H9 (cell line): ENCODE measurements at regions not wholly inside any gene's neighbourhood (a gene's known extent, or its start where the extent isn't known, plus 50 kb on each side); places are given as distances from the start of the nearest gene placed in this dataset.

Experiments used
- DNase-seq: peaks from one replicate; pipeline ENCODE4 v3.0.0-alpha.2; 2017
- H2AFZ ChIP-seq: one replicate; pipeline ENCODE4 v1.6.1; 2013; ENCODE audit warnings: mild to moderate bottlenecking, low read length, control low read depth, moderate library complexity
- H2AK5ac ChIP-seq: 2 replicates; pipeline ENCODE4 v1.6.1; 2013; ENCODE audit warnings: low read length, control low read depth, mixed read lengths; ENCODE audit not compliant: insufficient read length
- H2BK120ac ChIP-seq: one replicate; pipeline ENCODE4 v1.6.1; 2013; ENCODE audit warnings: low read depth, mild to moderate bottlenecking, low read length, control low read depth, inconsistent platforms; ENCODE audit not compliant: poor library complexity, severe bottlenecking
- H2BK12ac ChIP-seq: 2 replicates; pipeline ENCODE4 v1.6.1; 2013; ENCODE audit warnings: low read length, control low read depth, mixed read lengths, low read depth; ENCODE audit not compliant: insufficient read length
- H2BK15ac ChIP-seq: 2 replicates; pipeline ENCODE4 v1.6.1; 2013; ENCODE audit warnings: low read depth, low read length, control low read depth
- H2BK20ac ChIP-seq: one replicate; pipeline ENCODE4 v1.6.1; 2013; ENCODE audit warnings: low read depth, mild to moderate bottlenecking, low read length, control low read depth, inconsistent platforms; ENCODE audit not compliant: poor library complexity, severe bottlenecking
- H2BK5ac ChIP-seq: 2 replicates; pipeline ENCODE4 v1.6.1; 2013; ENCODE audit warnings: low read length, control low read depth, mixed read lengths; ENCODE audit not compliant: insufficient read length
- H3K14ac ChIP-seq: 2 replicates; pipeline ENCODE4 v1.6.1; 2013; ENCODE audit warnings: low read length, control low read depth; ENCODE audit not compliant: insufficient read depth
- H3K18ac ChIP-seq: 2 replicates; pipeline ENCODE4 v1.6.1; 2013; ENCODE audit warnings: low read depth, mild to moderate bottlenecking, mixed read lengths, low read length, control low read depth; ENCODE audit not compliant: insufficient read length
- H3K23ac ChIP-seq: 2 replicates; pipeline ENCODE4 v1.6.1; 2013; ENCODE audit warnings: low read length, control low read depth, mixed read lengths, low read depth; ENCODE audit not compliant: insufficient read length
- H3K23me2 ChIP-seq: 2 replicates; pipeline ENCODE4 v1.6.1; 2013; ENCODE audit warnings: low read depth, mild to moderate bottlenecking, mixed read lengths, low read length, control low read depth; ENCODE audit not compliant: insufficient read length, poor library complexity, severe bottlenecking
- H3K27ac ChIP-seq: 2 replicates; pipeline ENCODE4 v1.5.1; 2013; ENCODE audit warnings: low read length, control low read depth, mixed read lengths, low read depth; ENCODE audit not compliant: insufficient read length
- H3K27me3 ChIP-seq: 2 replicates; pipeline ENCODE4 v1.6.1; 2013; ENCODE audit warnings: low read length, control low read depth, inconsistent platforms; ENCODE audit not compliant: insufficient read depth
- H3K4ac ChIP-seq: 2 replicates; pipeline ENCODE4 v1.6.1; 2013; ENCODE audit warnings: low read depth, mild to moderate bottlenecking, control low read depth, inconsistent platforms, low read length, moderate library complexity
- H3K4me1 ChIP-seq: 2 replicates; pipeline ENCODE4 v1.6.1; 2013; ENCODE audit warnings: low read length, control low read depth, inconsistent platforms; ENCODE audit not compliant: insufficient read depth
- H3K4me2 ChIP-seq: 2 replicates; pipeline ENCODE4 v1.6.1; 2013; ENCODE audit warnings: low read length, control low read depth, mixed read lengths; ENCODE audit not compliant: insufficient read length, insufficient read depth
- H3K56ac ChIP-seq: 2 replicates; pipeline ENCODE4 v1.6.1; 2013; ENCODE audit warnings: low read depth, mild to moderate bottlenecking, mixed read lengths, low read length, control low read depth; ENCODE audit not compliant: insufficient read length
- H3K79me1 ChIP-seq: 2 replicates; pipeline ENCODE4 v1.6.1; 2013; ENCODE audit warnings: low read depth, mild to moderate bottlenecking, moderate library complexity, low read length, control low read depth, inconsistent platforms; ENCODE audit not compliant: insufficient read depth, poor library complexity, severe bottlenecking
- H3K79me2 ChIP-seq: 2 replicates; pipeline ENCODE4 v1.6.1; 2013; ENCODE audit warnings: low read length, control low read depth, inconsistent platforms; ENCODE audit not compliant: insufficient read depth
- H3K9ac ChIP-seq: 2 replicates; pipeline ENCODE4 v1.6.1; 2013; ENCODE audit warnings: low read length, control low read depth, mixed read lengths; ENCODE audit not compliant: insufficient read length; ENCODE audit errors: extremely low read depth
- H3K9me3 ChIP-seq: one replicate; pipeline ENCODE4 v1.6.1; 2013; ENCODE audit warnings: low read depth, low read length, inconsistent platforms; ENCODE audit not compliant: control insufficient read depth
- H3T11ph ChIP-seq: one replicate; pipeline ENCODE4 v1.6.1; 2013; ENCODE audit warnings: mild to moderate bottlenecking, low read length, control low read depth, inconsistent platforms
- H4K20me1 ChIP-seq: one replicate; pipeline ENCODE4 v1.6.1; 2013; ENCODE audit not compliant: control insufficient read depth, insufficient read length, insufficient read depth
- H4K5ac ChIP-seq: 2 replicates; pipeline ENCODE4 v1.6.1; 2013; ENCODE audit warnings: low read depth, mild to moderate bottlenecking, mixed read lengths, low read length, control low read depth; ENCODE audit not compliant: insufficient read length
- H4K8ac ChIP-seq: replicated peaks from 2 replicates; pipeline ENCODE4 v1.6.1; 2013; ENCODE audit warnings: low read length, control low read depth, mixed read lengths, low read depth; ENCODE audit not compliant: insufficient read length
- H4K91ac ChIP-seq: 2 replicates; pipeline ENCODE4 v1.6.1; 2013; ENCODE audit warnings: low read depth, mild to moderate bottlenecking, moderate library complexity, mixed read lengths, low read length, control low read depth; ENCODE audit not compliant: insufficient read length
- H3K27ac Mint-ChIP-seq, 3 experiments: 2 replicates in 2 of 3; 3 replicates in 1 of 3; pipeline ENCODE4 v1.8.0; 2020 to 2021; ENCODE audit warnings: mixed read lengths in 3 of 3, mild to moderate bottlenecking in 1 of 3, moderate library complexity in 1 of 3
- H3K27me3 Mint-ChIP-seq: 2 replicates; pipeline ENCODE4 v1.8.0; 2021; ENCODE audit warnings: low read depth, mild to moderate bottlenecking, moderate library complexity, mixed read lengths
- H3K36me3 Mint-ChIP-seq, 3 experiments: 2 replicates in 2 of 3; 3 replicates in 1 of 3; pipeline ENCODE4 v1.8.0; 2020 to 2021; ENCODE audit warnings: low read depth in 3 of 3, mixed read lengths in 3 of 3; ENCODE audit not compliant: insufficient read depth in 1 of 3
- H3K4me1 Mint-ChIP-seq, 2 experiments: 2 replicates each; pipeline ENCODE4 v1.8.0; 2020; ENCODE audit warnings: mixed read lengths in 2 of 2
- H3K4me3 Mint-ChIP-seq, 2 experiments: 2 replicates in 1 of 2; 3 replicates in 1 of 2; pipeline ENCODE4 v1.8.0; 2020 to 2021; ENCODE audit warnings: mild to moderate bottlenecking in 2 of 2, mixed read lengths in 2 of 2, moderate library complexity in 1 of 2
- H3K9me3 Mint-ChIP-seq, 2 experiments: 2 replicates in 1 of 2; 3 replicates in 1 of 2; pipeline ENCODE4 v1.8.0; 2020; ENCODE audit warnings: mild to moderate bottlenecking in 2 of 2, mixed read lengths in 2 of 2, moderate library complexity in 1 of 2
- WGBS: extraction: QIAGEN DNeasy Blood & Tissue Kit; methylation state at CpG from one replicate; pipeline ENCODE4 v1.1.7; 2013; ENCODE audit warnings: missing lambda C conversion rate, low lambda C conversion rate, mixed read lengths; ENCODE audit not compliant: insufficient read length; ENCODE audit errors: extremely low coverage; 5-methylcytosine and 5-hydroxymethylcytosine counted together
- TF ChIP-seq, protein P1 (sequence below): fragments of 200-600 bp; sonication (generic); conservative IDR thresholded peaks from 3 replicates; pipeline ENCODE4 v1.8.0; 2021; ENCODE audit warnings: antibody characterized with exemption, mild to moderate bottlenecking

DNA sequence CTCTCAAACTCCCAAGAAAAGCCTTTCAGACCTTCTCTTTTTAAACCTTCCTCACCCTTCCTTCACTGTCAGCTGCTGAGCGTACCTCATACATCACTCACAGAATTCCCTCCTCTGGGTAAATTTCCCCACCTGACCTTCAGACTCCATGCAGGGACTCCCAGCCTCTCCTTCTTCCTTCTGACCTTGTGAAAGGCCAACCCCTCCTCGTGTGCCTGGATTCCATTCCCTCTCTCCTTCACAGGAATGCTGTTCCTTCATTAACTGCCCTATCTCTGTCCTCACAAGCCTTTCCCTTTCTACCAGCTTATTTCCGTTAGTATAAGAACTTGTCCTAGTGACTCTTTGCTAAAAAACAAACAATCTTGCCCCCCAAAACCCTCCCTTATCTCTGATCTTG lies 69.7 kb upstream of the MME start:
- no peak overlapping the region for H2BK20ac ChIP-seq
- no peak overlapping the region for H2BK12ac ChIP-seq
- no peak overlapping the region for H4K8ac ChIP-seq
- no CpG with 5 or more reads among the region's 3 CpGs for WGBS
- peaks cover 0 to 2% of the 10 kb centered on the region in 2 experiments; a peak in 3 of 5 replicates for H3K9me3 Mint-ChIP-seq
- H3K56ac ChIP-seq, result no peak overlapping the region
- H4K5ac ChIP-seq, result no peak overlapping the region
- no peak overlapping the region for H3K4ac ChIP-seq
- no peaks in the 10 kb centered on the region for H3K23me2 ChIP-seq
- peaks cover 14 to 15% of the 10 kb centered on the region in 2 experiments for H3K4me1 Mint-ChIP-seq
- H2BK5ac ChIP-seq, result no peak overlapping the region
- no peaks in the 10 kb centered on the region for H3K27me3 ChIP-seq
- no peak overlapping the region for H3K9ac ChIP-seq
- H3K4me1 ChIP-seq, result no peaks in the 10 kb centered on the region; the same call in 1 of the 2 replicates
- H3K36me3 Mint-ChIP-seq, result peaks cover 0 to 2% (median under 1%) of the 10 kb centered on the region in 3 experiments; a peak in 1 of 7 replicates
- no peak overlapping the region for H3T11ph ChIP-seq
- no peak for DNase-seq
- H3K27me3 Mint-ChIP-seq, result no peaks in the 10 kb centered on the region
- H4K20me1 ChIP-seq, result no peaks in the 10 kb centered on the region
- no peak overlapping the region for H2BK15ac ChIP-seq
- H2BK120ac ChIP-seq, result no peak overlapping the region
- no peak overlapping the region for H3K4me2 ChIP-seq
- no peaks in the 10 kb centered on the region for H3K9me3 ChIP-seq
- H3K4me3 Mint-ChIP-seq, result no peak overlapping the region
- H3K23ac ChIP-seq, result no peak overlapping the region
- H3K18ac ChIP-seq, result no peak overlapping the region
- no peak overlapping the region for H3K14ac ChIP-seq
- H2AK5ac ChIP-seq, result no peak overlapping the region
- H4K91ac ChIP-seq, result no peak overlapping the region
- H2AFZ ChIP-seq, result no peak overlapping the region
- no peaks in the 10 kb centered on the region for H3K79me1 ChIP-seq
- H3K27ac Mint-ChIP-seq, result no peak overlapping the region
- H3K79me2 ChIP-seq, result no peaks in the 10 kb centered on the region
- no peak overlapping the region for H3K27ac ChIP-seq
- TF ChIP-seq, protein P1, sequence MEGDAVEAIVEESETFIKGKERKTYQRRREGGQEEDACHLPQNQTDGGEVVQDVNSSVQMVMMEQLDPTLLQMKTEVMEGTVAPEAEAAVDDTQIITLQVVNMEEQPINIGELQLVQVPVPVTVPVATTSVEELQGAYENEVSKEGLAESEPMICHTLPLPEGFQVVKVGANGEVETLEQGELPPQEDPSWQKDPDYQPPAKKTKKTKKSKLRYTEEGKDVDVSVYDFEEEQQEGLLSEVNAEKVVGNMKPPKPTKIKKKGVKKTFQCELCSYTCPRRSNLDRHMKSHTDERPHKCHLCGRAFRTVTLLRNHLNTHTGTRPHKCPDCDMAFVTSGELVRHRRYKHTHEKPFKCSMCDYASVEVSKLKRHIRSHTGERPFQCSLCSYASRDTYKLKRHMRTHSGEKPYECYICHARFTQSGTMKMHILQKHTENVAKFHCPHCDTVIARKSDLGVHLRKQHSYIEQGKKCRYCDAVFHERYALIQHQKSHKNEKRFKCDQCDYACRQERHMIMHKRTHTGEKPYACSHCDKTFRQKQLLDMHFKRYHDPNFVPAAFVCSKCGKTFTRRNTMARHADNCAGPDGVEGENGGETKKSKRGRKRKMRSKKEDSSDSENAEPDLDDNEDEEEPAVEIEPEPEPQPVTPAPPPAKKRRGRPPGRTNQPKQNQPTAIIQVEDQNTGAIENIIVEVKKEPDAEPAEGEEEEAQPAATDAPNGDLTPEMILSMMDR, result no peak
